ENCODE measurements at regions not wholly inside any gene's neighbourhood (a gene's known extent, or its start where the extent isn't known, plus 50 kb on each side); places are given as distances from the start of the nearest gene placed in this dataset.

GRCh38 chr2:3962719-3963118 lies 259.3 kb downstream of the DCDC2C start:
- DNase-seq = no peak

GRCh38 chr2:3965211-3965610 lies 261.8 kb downstream of the DCDC2C start:
- DNase-seq = no peak

- no peak for DNase-seq
Measured at GRCh38 chr2:3965953-3966352, 262.6 kb downstream of the DCDC2C start.

GRCh38 chr2:3966470-3966869 lies 263.1 kb downstream of the DCDC2C start:
- no peak for DNase-seq

DNA sequence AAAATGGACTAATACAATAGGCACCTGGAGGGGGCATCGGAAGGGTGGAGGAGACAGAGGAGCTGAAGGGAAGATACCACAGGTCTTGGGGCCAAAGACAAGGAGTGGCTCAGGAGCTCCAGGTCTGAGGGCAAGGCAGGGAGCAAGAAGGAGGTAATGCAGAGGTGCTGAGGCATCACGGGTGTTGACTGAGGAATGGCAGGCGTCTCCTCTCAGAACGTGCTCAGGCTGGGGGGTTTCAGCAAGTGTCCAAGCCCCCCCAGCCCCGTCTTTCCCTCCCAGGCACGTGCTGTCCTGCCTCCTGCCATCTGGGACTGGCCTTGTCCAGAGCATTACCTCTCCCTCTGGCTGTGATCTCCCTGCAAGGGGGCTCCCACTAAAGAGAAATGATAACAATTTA lies 265.4 kb downstream of the DCDC2C start:
- no peak for DNase-seq

GRCh38 chr2:3970791-3971651 lies 267.6 kb downstream of the DCDC2C start:
- DNase-seq = no peak

DNA sequence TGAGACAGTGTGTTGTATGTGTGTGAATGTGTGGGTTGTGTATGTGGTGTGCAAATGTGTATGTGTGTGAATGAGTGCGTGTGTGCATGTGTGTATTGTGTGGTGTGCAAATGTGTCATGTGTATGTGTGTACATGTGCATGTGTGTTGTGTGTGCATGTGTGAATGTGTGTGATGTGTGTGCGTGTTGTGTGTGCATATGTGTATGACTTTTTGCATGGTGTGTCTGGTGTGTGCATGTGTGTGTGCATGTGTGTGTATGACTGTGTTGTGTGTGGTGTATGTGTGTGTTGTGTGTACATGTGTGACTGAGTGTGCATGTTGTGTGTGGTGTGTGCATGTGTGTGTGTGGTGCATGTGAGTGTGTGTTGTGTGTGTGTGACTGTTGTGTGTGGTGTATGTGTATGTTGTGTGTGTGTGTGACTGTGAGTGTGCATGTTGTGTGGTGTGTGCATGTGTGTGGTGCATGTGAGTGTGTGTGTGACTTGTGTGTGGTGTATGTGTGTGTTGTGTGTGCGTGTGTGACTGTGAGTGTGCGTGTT lies 268.3 kb downstream of the DCDC2C start:
- no peak for DNase-seq

DNA sequence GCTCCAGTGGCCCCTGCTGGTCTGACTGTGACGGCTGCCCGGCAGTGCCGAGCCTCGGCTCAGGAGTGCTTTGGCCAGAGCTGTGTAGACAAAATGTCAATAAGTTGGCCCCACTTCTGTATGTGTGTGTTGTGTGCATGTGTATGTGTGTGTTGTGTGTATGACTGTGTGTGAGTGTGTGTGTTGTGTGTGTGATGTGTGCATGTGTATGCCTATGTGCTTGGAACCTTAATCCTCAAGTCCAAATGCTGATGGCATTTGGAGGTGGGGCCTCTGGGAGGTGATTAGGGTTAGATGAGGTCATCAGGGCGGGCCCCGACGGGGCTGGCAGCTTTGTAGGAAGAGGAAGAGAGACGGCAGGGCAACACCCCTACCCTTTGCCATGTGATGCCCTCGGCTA lies 269.0 kb downstream of the DCDC2C start:
- no peak for DNase-seq

GRCh38 chr2:3974765-3975164 lies 271.4 kb downstream of the DCDC2C start:
- no peak for DNase-seq

- DNase-seq = no peak
Measured at GRCh38 chr2:3981446-3981987, 278.1 kb downstream of the DCDC2C start.

DNA sequence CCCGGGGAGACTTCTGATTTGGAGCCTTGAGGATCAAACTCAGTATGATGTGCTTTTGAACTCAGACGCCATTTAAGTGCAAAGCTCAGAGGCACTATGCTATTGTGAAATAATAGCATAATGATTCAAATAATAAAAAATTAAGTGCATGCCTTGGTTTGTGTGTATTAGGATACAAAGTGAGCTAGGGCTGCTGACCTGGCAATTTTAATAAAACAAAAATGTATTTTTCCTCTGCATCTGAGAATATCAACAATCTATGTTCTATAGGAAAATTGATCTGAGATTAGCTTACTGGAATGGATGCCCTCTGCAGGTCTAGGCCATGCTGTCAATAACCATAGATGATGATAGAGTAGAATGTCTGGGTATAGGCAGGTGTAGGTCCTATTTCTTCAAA lies 278.8 kb downstream of the DCDC2C start:
- no peak for DNase-seq

DNA sequence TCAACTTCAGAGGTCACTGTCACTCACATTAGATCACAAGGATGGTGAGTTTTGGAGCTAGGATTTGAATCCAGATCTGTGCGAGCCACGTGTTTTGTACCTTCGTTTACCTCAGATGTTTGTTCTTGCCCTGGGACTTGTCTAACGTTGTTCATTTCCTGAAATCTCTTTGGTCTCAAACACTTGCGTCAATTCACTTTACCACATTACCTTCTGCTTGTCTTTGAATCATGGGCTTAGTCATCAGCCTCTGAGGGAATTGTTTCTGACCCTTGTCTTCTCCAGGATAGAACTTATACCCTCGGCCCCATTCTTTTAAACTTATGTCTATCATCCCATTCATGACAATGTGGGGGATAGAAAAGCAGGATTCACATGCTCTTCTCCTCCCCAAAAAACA lies 282.7 kb downstream of the DCDC2C start:
- DNase-seq = no peak

- no peak for DNase-seq
Measured at GRCh38 chr2:3986530-3987258, 283.3 kb downstream of the DCDC2C start.

DNA sequence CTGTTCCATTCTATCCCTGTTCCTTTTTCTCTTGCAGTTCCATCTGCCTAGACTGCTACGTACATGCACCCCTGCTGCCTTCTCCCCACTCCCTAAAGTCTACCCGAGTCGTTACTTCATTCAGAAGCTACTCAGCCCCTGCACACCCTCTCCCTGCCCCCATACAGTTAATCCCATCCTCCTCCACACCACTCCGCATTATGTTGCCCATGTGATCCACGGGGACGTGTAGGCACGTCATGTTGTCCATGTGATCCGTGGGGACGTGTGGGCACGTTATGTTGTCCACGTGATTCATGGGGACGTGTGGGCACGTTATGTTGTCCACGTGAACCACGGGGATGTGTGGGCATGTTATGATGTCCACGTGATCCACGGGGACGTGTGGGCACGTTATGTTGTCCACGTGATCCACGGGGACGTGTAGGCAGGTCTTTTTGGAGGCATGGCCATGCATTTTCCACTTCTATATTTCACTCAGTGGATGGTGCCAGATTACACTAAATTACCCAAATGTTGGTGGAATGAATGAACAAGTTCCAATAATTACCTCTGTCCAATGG lies 299.5 kb downstream of the DCDC2C start:
- DNase-seq = no peak

GRCh38 chr2:4012197-4012596 lies 308.8 kb downstream of the DCDC2C start:
- no peak for DNase-seq

DNA sequence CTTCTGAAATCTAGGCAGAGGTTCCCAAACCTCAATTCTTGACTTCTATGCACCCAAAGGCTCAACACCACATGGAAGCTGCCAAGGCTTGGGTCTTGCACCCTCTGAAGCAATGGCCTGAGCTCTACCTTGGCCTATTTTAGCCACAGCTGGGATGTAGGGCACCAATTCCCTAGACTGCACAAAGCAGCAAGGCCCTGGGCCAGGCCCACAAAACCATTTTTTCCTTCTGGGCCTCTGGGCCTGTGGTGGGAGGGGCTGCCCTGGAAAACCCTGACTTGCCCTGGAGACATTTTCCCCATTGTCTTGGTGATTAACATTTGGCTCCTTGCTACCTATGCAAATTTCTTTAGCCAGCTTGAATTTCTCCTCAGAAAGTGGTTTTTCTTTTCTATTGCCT lies 315.2 kb downstream of the DCDC2C start:
- no peak for DNase-seq

- DNase-seq = peak; percentile 28
Measured at GRCh38 chr2:4020153-4020552, 316.8 kb downstream of the DCDC2C start.

DNA sequence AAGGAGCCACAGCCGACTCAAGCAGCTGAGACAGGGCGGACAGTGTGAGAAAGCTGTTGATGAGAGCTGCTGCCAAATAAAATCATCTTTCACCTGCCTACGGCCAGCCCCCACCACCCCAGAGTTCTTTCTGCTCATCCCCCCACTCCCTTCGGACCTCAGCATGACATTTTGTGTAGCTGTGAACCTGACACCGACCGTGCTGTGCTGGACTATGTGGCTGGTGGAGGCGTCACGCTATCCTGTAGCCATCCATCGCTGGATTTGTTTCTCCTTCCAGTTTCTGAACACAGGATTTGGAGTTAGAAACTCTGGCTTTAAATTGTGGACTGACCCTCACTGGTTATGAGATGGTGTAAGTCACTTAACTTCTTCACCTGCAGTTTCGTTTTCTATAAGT lies 317.3 kb downstream of the DCDC2C start:
- no peak for DNase-seq

DNA sequence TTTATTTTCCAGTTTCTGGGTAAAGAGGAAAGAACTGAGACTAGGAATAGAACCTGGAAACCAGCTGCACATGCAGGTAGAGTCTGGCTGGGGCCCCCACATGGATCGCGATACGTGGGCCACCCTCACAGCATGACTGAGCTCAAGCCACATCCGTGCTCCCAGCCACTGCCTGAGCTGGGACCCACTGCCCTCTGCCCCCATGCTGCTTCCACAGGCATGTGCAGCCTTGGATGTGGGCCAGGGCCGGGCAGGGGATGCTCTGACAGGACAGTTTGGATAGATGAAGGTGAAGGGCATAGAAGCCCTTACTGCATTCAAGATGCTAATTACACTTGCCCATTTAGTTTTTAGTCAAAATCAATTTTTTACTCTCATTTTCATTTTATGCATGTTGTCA lies 321.2 kb downstream of the DCDC2C start:
- no peak for DNase-seq

GRCh38 chr2:4029081-4029480 lies 325.7 kb downstream of the DCDC2C start:
- DNase-seq = no peak

- DNase-seq = no peak
Measured at GRCh38 chr2:4039896-4040295, 336.5 kb downstream of the DCDC2C start.

DNA sequence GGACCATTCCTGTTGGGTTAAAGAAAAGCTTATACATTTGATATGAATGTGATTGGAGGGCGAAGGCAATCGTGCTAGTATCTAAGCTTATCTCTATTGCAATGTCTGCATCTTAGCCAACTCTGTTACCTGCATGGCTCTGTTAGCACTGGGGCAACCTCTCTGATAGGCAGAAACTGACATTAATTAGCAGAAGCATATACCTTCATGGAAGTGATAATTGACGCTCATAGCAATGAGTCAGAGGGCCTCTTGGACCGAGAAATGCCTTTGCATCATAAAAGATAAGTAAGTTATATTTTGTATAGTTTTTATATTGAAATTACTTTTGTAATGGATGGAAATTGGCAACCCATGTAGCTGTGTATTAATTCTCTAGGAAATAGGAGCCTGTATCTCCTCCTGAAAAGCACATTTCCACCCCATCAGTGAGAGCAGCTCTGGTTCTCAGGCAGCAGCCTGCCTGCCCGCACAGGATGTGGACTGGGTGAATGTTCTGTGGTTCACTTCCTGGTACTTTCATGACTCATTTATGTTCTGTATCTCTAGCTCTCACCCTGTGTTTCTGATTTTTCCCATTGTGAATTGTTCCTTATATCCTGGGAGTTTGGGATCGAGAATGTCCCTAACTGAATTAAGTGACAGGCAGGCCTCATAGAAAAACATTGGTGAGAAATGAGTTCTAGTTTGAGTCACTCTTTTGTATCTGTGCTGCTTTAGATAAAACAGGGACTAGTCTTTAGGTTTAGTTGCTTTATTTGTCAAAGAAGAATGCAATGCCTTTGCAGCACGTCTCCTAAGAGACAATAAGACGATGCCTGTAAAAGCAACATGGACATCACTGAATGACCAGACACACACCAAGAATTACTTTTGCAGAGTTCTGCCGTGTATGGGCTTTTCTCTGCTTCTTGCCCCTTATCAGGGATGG lies 344.9 kb downstream of the DCDC2C start:
- DNase-seq = no peak

Measured in RPMI8226 (cell line).